Activated CD8-positive, alpha-beta memory T cell treated with anti-CD3 and anti-CD28 coated beads, Interleukin-2, amount 10 ng/mL, durations not matched to agents 7 days and 5 days (primary cell): ENCODE measurements at regions not wholly inside any gene's neighbourhood (a gene's known extent, or its start where the extent isn't known, plus 50 kb on each side); places are given as distances from the start of the nearest gene placed in this dataset.
"Not testable (repeated sequence)": the region's sequence is repeated elsewhere in the genome, so short reads cannot be mapped to it uniquely, and the experiment has no call there.

Experiments
- ATAC-seq: fragments of 150-1000 bp; cut with Tn5 transposase; one replicate; pipeline ENCODE4 v1.10.0; 2021; ENCODE audit warnings: moderate library complexity
- CTCF ChIA-PET: fragments of 350-600 bp; sonication (Branson Sonifier 250); formaldehyde crosslinking; loops from one replicate; lab custom pipeline; 2021; ENCODE audit warnings: antibody characterized with exemption; lab: Charles Lee
- DNase-seq: peaks from one replicate; pipeline ENCODE4 v3.0.0-alpha.2; 2020
- H3K27ac Mint-ChIP-seq: one replicate; pipeline ENCODE4 v1.8.0; 2021; ENCODE audit warnings: mild to moderate bottlenecking, mixed read lengths
- H3K27me3 Mint-ChIP-seq: one replicate; pipeline ENCODE4 v1.8.0; 2021; ENCODE audit warnings: mixed read lengths
- H3K36me3 Mint-ChIP-seq: one replicate; pipeline ENCODE4 v1.8.0; 2021; ENCODE audit warnings: mild to moderate bottlenecking, mixed read lengths
- H3K4me1 Mint-ChIP-seq: one replicate; pipeline ENCODE4 v1.8.0; 2021; ENCODE audit warnings: mixed read lengths
- H3K4me3 Mint-ChIP-seq: one replicate; pipeline ENCODE4 v1.8.0; 2021; ENCODE audit warnings: mild to moderate bottlenecking, moderate library complexity, mixed read lengths
- H3K9me3 Mint-ChIP-seq: one replicate; pipeline ENCODE4 v1.8.0; 2022; ENCODE audit warnings: low read depth, mixed read lengths

- H3K27ac Mint-ChIP-seq: no peak overlapping the region
- peaks cover 9% of the 10 kb centered on the region for H3K9me3 Mint-ChIP-seq
- H3K4me1 Mint-ChIP-seq: no peaks in the 10 kb centered on the region
- no peak for DNase-seq
- H3K36me3 Mint-ChIP-seq: no peaks in the 10 kb centered on the region
- CTCF ChIA-PET: no interaction called here
- no peak for ATAC-seq
- H3K27me3 Mint-ChIP-seq: no peaks in the 10 kb centered on the region
- no peak overlapping the region for H3K4me3 Mint-ChIP-seq
Measured at GRCh38 chr6:68144667-68145066, 490.4 kb upstream of the ADGRB3 start.

- Mint-ChIP-seq H3K27me3 (no peaks in the 10 kb centered on the region), H3K9me3 (peaks cover 12% of the 10 kb centered on the region), H3K4me1 (no peaks in the 10 kb centered on the region), H3K4me3 (no peak overlapping the region), H3K27ac (no peak overlapping the region), H3K36me3 (no peaks in the 10 kb centered on the region)
- ATAC-seq: no peak
- CTCF ChIA-PET: no interaction called here
- no peak for DNase-seq
Measured at GRCh38 chr6:68141190-68141589, 493.9 kb upstream of the ADGRB3 start.

- Mint-ChIP-seq H3K9me3 (peaks cover 9% of the 10 kb centered on the region), H3K36me3 (no peaks in the 10 kb centered on the region), H3K27me3 (no peaks in the 10 kb centered on the region), H3K4me1 (no peaks in the 10 kb centered on the region), H3K4me3 (no peak overlapping the region), H3K27ac (no peak overlapping the region)
- CTCF ChIA-PET: no interaction called here
- ATAC-seq (no peak), DNase-seq (no peak)
Measured at GRCh38 chr6:68139130-68139529, 496.0 kb upstream of the ADGRB3 start.

GRCh38 chr6:68134796-68135195 lies 500.3 kb upstream of the ADGRB3 start:
- no peak overlapping the region for H3K4me3 Mint-ChIP-seq
- CTCF ChIA-PET: no interaction called here
- DNase-seq (no peak), ATAC-seq (no peak)
- H3K36me3 Mint-ChIP-seq: no peaks in the 10 kb centered on the region
- no peak overlapping the region for H3K27ac Mint-ChIP-seq
- H3K27me3 Mint-ChIP-seq: no peaks in the 10 kb centered on the region
- no peaks in the 10 kb centered on the region for H3K4me1 Mint-ChIP-seq
- peaks cover 4% of the 10 kb centered on the region for H3K9me3 Mint-ChIP-seq

GRCh38 chr6:68128211-68128610 lies 506.9 kb upstream of the ADGRB3 start:
- H3K9me3 Mint-ChIP-seq: peaks cover 3% of the 10 kb centered on the region
- H3K36me3 Mint-ChIP-seq: no peaks in the 10 kb centered on the region
- H3K4me3 Mint-ChIP-seq: no peak overlapping the region
- no peak overlapping the region for H3K27ac Mint-ChIP-seq
- ATAC-seq (no peak), DNase-seq (no peak)
- no peaks in the 10 kb centered on the region for H3K27me3 Mint-ChIP-seq
- CTCF ChIA-PET: no interaction called here
- no peaks in the 10 kb centered on the region for H3K4me1 Mint-ChIP-seq

- CTCF ChIA-PET: no interaction called here
- H3K27ac Mint-ChIP-seq: no peak overlapping the region
- DNase-seq (no peak), ATAC-seq (no peak)
- peaks cover 6% of the 10 kb centered on the region for H3K9me3 Mint-ChIP-seq
- H3K36me3 Mint-ChIP-seq: no peaks in the 10 kb centered on the region
- H3K27me3 Mint-ChIP-seq: no peaks in the 10 kb centered on the region
- H3K4me1 Mint-ChIP-seq: no peaks in the 10 kb centered on the region
- no peak overlapping the region for H3K4me3 Mint-ChIP-seq
Measured at GRCh38 chr6:68127074-68127473, 508.0 kb upstream of the ADGRB3 start.

- Mint-ChIP-seq H3K9me3 (peaks cover 9% of the 10 kb centered on the region), H3K27me3 (no peaks in the 10 kb centered on the region), H3K27ac (no peak overlapping the region), H3K36me3 (no peaks in the 10 kb centered on the region), H3K4me3 (no peak overlapping the region), H3K4me1 (no peaks in the 10 kb centered on the region)
- no peak for ATAC-seq
- no peak for DNase-seq
- CTCF ChIA-PET: no interaction called here
Measured at GRCh38 chr6:68126089-68126749, 508.9 kb upstream of the ADGRB3 start.

GRCh38 chr6:68122975-68123374 lies 512.1 kb upstream of the ADGRB3 start:
- H3K4me1 Mint-ChIP-seq, H3K27ac Mint-ChIP-seq, DNase-seq, ATAC-seq, H3K27me3 Mint-ChIP-seq, H3K4me3 Mint-ChIP-seq, H3K9me3 Mint-ChIP-seq, CTCF ChIA-PET, H3K36me3 Mint-ChIP-seq: not testable (repeated sequence)

- CTCF ChIA-PET: no interaction called here
- H3K27ac Mint-ChIP-seq: no peak overlapping the region
- peaks cover 8% of the 10 kb centered on the region for H3K9me3 Mint-ChIP-seq
- H3K36me3 Mint-ChIP-seq: peaks cover 2% of the 10 kb centered on the region
- DNase-seq (no peak), ATAC-seq (no peak)
- no peak overlapping the region for H3K4me3 Mint-ChIP-seq
- no peaks in the 10 kb centered on the region for H3K4me1 Mint-ChIP-seq
- H3K27me3 Mint-ChIP-seq: no peaks in the 10 kb centered on the region
Measured at GRCh38 chr6:68122032-68122431, 513.0 kb upstream of the ADGRB3 start.

GRCh38 chr6:68120954-68121353 lies 514.1 kb upstream of the ADGRB3 start:
- ATAC-seq, H3K27me3 Mint-ChIP-seq, CTCF ChIA-PET, DNase-seq, H3K4me3 Mint-ChIP-seq, H3K36me3 Mint-ChIP-seq, H3K4me1 Mint-ChIP-seq, H3K9me3 Mint-ChIP-seq, H3K27ac Mint-ChIP-seq: not testable (repeated sequence)

GRCh38 chr6:68114463-68115047 lies 520.5 kb upstream of the ADGRB3 start:
- Mint-ChIP-seq H3K27me3 (no peaks in the 10 kb centered on the region), H3K27ac (no peak overlapping the region), H3K36me3 (peaks cover 2% of the 10 kb centered on the region), H3K4me3 (no peak overlapping the region), H3K4me1 (no peaks in the 10 kb centered on the region), H3K9me3 (peaks cover 4% of the 10 kb centered on the region)
- CTCF ChIA-PET: no interaction called here
- DNase-seq: no peak
- no peak for ATAC-seq

- CTCF ChIA-PET: no interaction called here
- no peaks in the 10 kb centered on the region for H3K27me3 Mint-ChIP-seq
- H3K4me3 Mint-ChIP-seq: no peak overlapping the region
- H3K27ac Mint-ChIP-seq: no peak overlapping the region
- ATAC-seq (no peak), DNase-seq (no peak)
- H3K9me3 Mint-ChIP-seq: peaks cover 4% of the 10 kb centered on the region
- H3K4me1 Mint-ChIP-seq: no peaks in the 10 kb centered on the region
- H3K36me3 Mint-ChIP-seq: no peaks in the 10 kb centered on the region
Measured at GRCh38 chr6:68108233-68108835, 526.7 kb upstream of the ADGRB3 start.

- CTCF ChIA-PET: no interaction called here
- Mint-ChIP-seq H3K27me3 (no peaks in the 10 kb centered on the region), H3K9me3 (peaks cover 8% of the 10 kb centered on the region), H3K4me3 (no peak overlapping the region), H3K36me3 (no peaks in the 10 kb centered on the region), H3K4me1 (no peaks in the 10 kb centered on the region), H3K27ac (no peak overlapping the region)
- ATAC-seq: no peak
- DNase-seq: no peak
Measured at GRCh38 chr6:68094070-68094469, 541.0 kb upstream of the ADGRB3 start.

GRCh38 chr6:68087399-68088133 lies 547.5 kb upstream of the ADGRB3 start:
- DNase-seq: no peak
- H3K9me3 Mint-ChIP-seq: peaks cover 7% of the 10 kb centered on the region
- no peak overlapping the region for H3K4me3 Mint-ChIP-seq
- no peak for ATAC-seq
- no peaks in the 10 kb centered on the region for H3K36me3 Mint-ChIP-seq
- no peak overlapping the region for H3K27ac Mint-ChIP-seq
- no peaks in the 10 kb centered on the region for H3K27me3 Mint-ChIP-seq
- CTCF ChIA-PET: no interaction called here
- H3K4me1 Mint-ChIP-seq: no peaks in the 10 kb centered on the region
